GM19397 (cell line): ENCODE measurements at regions not wholly inside any gene's neighbourhood (a gene's known extent, or its start where the extent isn't known, plus 50 kb on each side); places are given as distances from the start of the nearest gene placed in this dataset.
A peak's percentile ranks its signal among the peaks of the same experiment; 100 is the strongest.

ENCODE experiments used
- ATAC-seq: cut with Tn5 transposase; IDR thresholded peaks from one replicate; pipeline ENCODE4 v1.9.1; 2021; ENCODE audit warnings: mild to moderate bottlenecking, moderate library complexity; ENCODE audit not compliant: unreplicated experiment

DNA sequence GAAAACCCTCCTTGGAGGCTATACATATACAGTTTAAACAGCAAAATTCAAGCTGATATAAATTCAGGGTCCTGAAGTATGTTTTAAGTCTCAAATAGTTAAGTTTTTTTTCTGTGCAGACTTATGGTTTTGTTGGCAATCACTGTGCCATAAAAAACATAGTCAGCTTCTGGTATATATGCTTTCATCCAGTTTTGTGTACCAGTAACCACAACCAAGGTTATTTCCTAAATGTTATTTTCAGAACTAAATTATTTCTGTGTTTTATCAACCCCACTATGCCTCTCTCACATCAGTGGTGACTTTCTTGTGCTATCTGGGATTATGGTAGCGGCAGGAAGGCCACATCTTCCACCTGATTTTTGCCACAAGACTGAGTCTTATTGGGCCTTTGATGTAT is 107.7 kb upstream of the SMARCA2 start:
- no peak for ATAC-seq

DNA sequence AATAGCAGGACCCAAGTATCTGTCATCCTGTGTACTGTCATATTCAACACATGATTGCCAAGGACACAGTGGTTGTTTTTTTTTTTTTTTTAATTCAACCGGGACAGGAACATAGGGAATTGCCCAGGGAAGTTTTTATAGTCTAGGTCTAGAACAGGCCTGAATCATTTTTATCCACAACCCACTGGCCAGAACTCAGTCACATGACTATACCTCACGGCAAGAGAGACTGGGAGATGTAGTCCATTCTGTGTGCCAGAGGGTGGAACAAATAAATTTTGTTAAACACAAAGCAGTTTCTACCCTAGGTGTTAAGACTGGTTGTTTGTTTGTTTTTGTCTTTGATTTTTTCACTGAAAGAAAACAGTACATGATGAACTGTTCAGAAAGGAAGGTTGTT is 105.8 kb upstream of the SMARCA2 start:
- ATAC-seq = no peak

DNA sequence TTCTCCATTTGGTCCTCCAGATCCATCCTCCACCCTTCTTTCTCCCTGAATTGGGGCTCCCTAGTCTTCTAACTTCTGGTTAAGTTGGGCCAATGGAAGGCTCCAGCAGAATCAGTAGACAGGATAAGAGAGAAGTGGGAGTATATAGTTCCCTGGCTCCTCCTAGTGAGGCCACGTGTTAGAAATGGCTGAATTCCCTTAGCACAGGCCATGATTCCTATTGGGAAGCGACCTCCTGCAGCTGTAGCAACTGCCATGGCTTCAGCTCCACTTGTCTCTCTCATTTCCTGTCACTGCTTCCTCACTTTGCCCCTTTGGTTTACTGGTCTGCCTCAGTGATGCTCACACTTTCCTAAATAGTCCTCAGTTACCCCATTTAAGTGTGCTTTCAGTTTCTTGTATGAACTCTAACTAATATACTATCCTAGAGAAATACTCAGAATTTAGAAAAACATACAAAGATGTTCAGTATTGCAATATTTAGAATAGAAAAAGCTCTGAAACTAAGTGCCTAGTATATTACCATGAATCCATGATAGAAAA is 104.8 kb upstream of the SMARCA2 start:
- no peak for ATAC-seq

- ATAC-seq = no peak
Measured at GRCh38 chr9:1913631-1914330, 101.4 kb upstream of the SMARCA2 start.

GRCh38 chr9:1916095-1916494 is 99.1 kb upstream of the SMARCA2 start:
- no peak for ATAC-seq

- ATAC-seq = no peak
Measured at GRCh38 chr9:1916655-1917054, 98.5 kb upstream of the SMARCA2 start.

DNA sequence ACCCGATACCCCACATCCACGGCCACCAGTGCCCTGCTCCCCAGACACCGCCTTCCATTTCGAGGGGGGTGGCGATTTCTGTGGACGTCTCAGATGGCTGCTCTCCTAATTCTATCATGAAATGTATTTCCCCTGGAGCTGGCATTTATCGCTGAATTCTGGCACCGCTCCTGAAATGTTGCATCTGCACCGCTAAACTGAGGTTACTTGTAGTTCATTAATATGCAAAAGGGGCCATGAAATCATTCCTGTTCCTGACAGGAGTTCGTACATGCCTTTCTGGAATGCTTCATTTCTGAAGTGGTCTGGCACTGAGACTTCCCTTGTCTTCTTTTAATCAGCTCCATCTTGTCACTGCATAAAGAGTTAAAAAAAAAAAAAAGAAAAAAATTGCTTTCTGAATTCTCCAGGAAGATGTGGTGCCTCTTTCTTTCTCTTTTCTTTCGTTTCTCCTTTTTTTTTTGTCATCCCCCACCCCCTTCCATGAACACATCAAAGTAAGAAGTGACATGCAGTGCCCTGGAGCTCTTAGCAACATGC is 97.7 kb upstream of the SMARCA2 start:
- ATAC-seq = no peak

- ATAC-seq = no peak
Measured at GRCh38 chr9:1918108-1918507, 97.0 kb upstream of the SMARCA2 start.

DNA sequence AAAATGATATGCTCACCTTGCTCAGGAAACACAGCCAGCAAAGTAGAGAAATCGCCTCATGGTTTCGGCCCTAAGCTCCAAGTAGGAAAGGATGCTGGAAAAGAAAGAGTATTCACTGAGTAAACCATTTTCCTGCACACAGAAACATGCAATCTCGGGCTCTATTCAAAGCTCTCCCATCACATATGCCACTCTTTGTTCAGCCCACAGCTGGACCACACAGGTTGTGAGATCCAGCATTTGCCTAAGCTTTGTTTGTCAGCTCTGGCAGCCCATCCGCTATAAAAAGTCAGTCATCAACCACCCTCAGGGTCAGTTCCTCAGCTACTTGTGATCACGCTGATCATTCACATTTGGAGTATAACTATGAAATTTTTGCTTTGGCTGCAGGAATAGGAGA is 96.5 kb upstream of the SMARCA2 start:
- no peak for ATAC-seq

- ATAC-seq = no peak
Measured at GRCh38 chr9:1919229-1919628, 95.9 kb upstream of the SMARCA2 start.

- ATAC-seq = no peak
Measured at GRCh38 chr9:1920386-1920785, 94.8 kb upstream of the SMARCA2 start.

- no peak for ATAC-seq
Measured at GRCh38 chr9:1922026-1922425, 93.1 kb upstream of the SMARCA2 start.

DNA sequence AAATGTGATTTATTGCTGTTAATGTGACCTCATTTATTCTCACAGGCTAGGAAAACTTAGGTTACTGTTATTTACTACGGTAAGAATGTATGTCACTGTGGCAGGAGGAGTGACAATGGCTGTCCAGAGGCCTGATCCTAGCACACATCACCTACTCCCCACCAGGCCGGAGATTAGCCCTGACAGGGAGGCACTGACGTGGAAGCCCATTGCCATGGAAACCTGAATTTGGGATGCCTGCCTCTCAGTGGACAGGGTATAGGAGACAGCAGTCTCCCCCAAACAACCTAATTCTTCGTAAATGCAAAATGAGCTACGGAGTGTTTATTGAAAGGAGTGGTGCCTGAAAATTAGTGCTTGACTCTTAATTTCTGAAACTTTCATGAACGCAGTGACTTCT is 87.6 kb upstream of the SMARCA2 start:
- no peak for ATAC-seq

- no peak for ATAC-seq
Measured at GRCh38 chr9:1929134-1929533, 86.0 kb upstream of the SMARCA2 start.

DNA sequence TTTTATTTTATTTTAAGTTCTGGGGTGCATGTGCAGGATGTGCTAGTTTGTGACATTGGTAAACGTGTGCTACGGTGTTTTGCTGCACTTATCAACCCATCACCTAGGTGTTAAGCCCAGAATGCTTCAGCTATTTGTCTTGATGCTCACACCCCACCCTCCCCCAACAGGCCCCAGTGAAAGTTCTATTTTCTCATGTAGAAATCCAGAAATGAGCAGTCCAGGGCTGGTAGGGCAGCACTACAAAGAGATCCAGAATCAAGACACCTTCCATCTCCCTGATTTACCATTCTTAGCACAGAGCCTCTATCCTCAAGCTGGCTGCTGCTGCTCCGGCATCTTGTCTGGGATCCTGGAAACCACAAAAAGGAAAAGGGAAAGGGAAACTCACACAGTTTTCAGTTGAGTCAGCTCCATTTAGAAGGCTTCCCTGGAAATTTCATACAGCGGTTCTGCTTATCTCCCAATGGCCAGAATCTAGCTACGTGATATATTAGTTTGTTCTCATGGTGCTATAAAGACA is 85.4 kb upstream of the SMARCA2 start:
- peak; percentile 60 for ATAC-seq

GRCh38 chr9:1930245-1930736 is 84.9 kb upstream of the SMARCA2 start:
- ATAC-seq = peak; percentile 72

- no peak for ATAC-seq
Measured at GRCh38 chr9:1938135-1938534, 77.0 kb upstream of the SMARCA2 start.

GRCh38 chr9:1938675-1939170 is 76.4 kb upstream of the SMARCA2 start:
- peak; percentile 55 for ATAC-seq

GRCh38 chr9:1939466-1939865 is 75.7 kb upstream of the SMARCA2 start:
- no peak for ATAC-seq

- peak; percentile 90 for ATAC-seq
Measured at GRCh38 chr9:1939926-1940368, 75.2 kb upstream of the SMARCA2 start.

DNA sequence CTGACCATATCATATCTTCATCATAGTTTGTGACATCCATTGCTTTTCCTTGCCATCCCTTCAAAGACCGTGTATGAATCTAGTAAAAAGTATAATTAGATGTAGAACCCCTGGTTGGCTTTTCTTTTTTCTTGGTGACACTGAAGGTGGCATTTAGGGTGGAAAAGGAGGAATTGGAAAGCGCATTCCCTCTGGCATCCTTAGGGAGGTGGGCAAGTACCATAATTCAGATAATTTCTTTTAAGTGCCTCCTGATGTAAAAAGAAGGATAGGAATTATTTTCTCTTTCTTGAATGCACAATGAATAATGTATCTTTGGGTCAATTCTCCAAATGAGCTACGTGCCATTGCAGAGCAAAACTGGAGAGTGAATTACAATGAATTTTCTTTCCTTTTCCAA is 73.2 kb upstream of the SMARCA2 start:
- ATAC-seq = no peak
